ENCODE measurements at regions not wholly inside any gene's neighbourhood (a gene's known extent, or its start where the extent isn't known, plus 50 kb on each side); places are given as distances from the start of the nearest gene placed in this dataset.

GRCh38 chr11:27194976-27195375, 154.4 kb downstream of the BBOX1 start:
- TF ChIP-seq EZH2 (IDR thresholded peaks at IDR 0.05) (no peak), POLR2AphosphoS5 (IDR thresholded peaks at IDR 0.05; ENCODE audit: borderline replicate concordance, low read depth, low read length) (no peak)

Measured in SK-N-MC (cell line).